Upper lobe of left lung (tissue), 4 donors: ENCODE measurements at regions not wholly inside any gene's neighbourhood (a gene's known extent, or its start where the extent isn't known, plus 50 kb on each side); places are given as distances from the start of the nearest gene placed in this dataset.

ENCODE experiments used
- CTCF ChIP-seq, 6 experiments: fragments of 450-650 bp in 4 of 6; fragments of 200-600 bp in 2 of 6; sonication (generic) in 2 of 6; IDR thresholded peaks; one replicate each; pipeline ENCODE4 v1.5.1; 2016 to 2019; ENCODE audit warnings: antibody characterized with exemption in 6 of 6
- EP300 ChIP-seq, 4 donors: sonication (generic); formaldehyde crosslinking; IDR thresholded peaks; one replicate each; pipeline ENCODE4 v1.5.1; 2017; ENCODE audit warnings: antibody characterized with exemption in 4 of 4, control low read depth in 2 of 4
- POLR2A ChIP-seq, 4 donors: fragments of 450-650 bp; IDR thresholded peaks; one replicate each; pipeline ENCODE4 v1.5.1; 2016 to 2017; ENCODE audit warnings: antibody characterized with exemption in 4 of 4, mild to moderate bottlenecking in 2 of 4
- POLR2AphosphoS5 ChIP-seq, 2 donors: sonication (generic); formaldehyde crosslinking; IDR thresholded peaks; one replicate each; pipeline ENCODE4 v1.5.1; 2017; ENCODE audit warnings: antibody characterized with exemption in 2 of 2

DNA sequence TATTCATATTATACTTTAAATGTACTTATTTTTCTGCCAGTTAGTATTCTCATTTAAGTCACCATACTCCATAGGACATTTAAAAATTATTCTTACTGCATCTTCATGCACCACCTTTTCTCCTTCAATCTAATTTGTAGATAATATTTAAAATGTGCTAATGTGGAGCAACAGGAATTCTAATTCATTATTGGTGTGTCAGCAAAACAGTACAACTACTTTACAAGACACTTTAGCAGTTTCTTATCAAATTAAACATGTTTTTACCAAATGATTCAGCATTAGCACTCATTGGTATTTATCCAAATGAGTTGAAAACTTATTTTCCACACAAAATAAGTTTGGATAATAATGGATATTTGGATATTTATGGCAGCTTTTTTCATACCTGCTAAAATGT is 1041.8 kb upstream of the ADGRB3 start:
- no peak for TF ChIP-seq CTCF (IDR thresholded peaks at IDR 0.05)
- no peak for TF ChIP-seq POLR2A (IDR thresholded peaks at IDR 0.05)
- TF ChIP-seq POLR2AphosphoS5 (IDR thresholded peaks at IDR 0.05) = no peak
- TF ChIP-seq EP300 (IDR thresholded peaks at IDR 0.05) = no peak
